Dedifferentiated amniotic fluid mesenchymal stem cell (primary cell): ENCODE measurements at regions not wholly inside any gene's neighbourhood (a gene's known extent, or its start where the extent isn't known, plus 50 kb on each side); places are given as distances from the start of the nearest gene placed in this dataset.

ENCODE experiments used
- DNase-seq: peaks from one replicate; pipeline ENCODE4 v3.0.0-alpha.2; 2016; ENCODE audit errors: extremely low spot score

DNA sequence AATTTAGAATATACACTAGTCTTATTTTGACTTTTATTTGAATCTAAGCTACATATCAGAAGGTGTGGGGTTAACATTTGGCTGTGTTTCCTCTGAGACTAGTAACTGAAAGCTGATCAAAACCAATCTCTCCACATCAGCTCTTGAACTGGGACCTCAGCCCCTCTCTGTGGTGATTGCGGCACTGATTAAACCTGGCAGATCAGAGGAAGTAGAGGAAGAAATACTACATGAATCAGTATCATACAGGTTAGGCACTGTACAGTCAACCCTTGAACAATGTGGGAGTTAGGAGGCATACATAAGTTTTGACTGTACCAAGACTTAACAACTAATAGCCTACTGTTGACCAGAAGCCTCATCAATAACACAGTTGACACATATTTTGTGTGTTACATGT is 122.5 kb upstream of the C1orf87 start:
- DNase-seq = no peak

DNA sequence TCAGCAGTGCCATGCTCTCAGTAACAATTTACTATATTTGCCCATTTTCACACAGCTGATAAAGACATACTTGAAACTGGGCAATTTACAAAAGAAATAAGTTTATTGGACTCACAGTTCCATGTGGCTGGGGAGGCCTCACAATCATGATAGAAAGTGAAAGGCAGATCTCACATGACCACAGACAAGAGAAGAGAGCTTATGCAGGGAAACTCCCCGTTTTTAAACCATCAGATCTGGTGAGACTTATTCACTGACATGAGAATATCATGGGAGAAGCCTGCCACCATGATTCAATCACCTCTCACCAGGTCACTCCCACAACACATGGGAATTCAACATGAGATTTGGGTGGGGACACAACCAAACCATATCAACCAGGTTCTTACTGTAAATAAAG is 112.1 kb upstream of the C1orf87 start:
- no peak for DNase-seq

DNA sequence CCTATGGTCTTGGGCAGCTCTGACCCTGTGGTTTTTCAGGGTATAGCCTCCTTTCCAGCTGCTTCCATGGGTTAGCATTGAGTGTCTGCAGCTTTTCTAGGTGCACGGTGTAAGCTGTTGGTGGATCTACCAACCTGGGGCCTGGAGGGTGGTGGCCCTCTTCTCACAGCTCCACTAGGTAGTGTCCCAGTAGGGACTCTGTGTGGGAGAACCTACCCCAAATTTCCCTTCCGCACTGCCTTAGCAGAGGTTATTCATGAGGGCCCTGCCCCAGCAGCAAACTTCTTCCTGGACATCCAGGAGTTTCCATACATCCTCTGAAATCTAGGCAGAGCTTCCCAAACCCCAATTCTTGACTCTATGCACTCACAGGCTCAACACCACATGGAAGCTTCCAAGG is 111.0 kb upstream of the C1orf87 start:
- no peak for DNase-seq

DNA sequence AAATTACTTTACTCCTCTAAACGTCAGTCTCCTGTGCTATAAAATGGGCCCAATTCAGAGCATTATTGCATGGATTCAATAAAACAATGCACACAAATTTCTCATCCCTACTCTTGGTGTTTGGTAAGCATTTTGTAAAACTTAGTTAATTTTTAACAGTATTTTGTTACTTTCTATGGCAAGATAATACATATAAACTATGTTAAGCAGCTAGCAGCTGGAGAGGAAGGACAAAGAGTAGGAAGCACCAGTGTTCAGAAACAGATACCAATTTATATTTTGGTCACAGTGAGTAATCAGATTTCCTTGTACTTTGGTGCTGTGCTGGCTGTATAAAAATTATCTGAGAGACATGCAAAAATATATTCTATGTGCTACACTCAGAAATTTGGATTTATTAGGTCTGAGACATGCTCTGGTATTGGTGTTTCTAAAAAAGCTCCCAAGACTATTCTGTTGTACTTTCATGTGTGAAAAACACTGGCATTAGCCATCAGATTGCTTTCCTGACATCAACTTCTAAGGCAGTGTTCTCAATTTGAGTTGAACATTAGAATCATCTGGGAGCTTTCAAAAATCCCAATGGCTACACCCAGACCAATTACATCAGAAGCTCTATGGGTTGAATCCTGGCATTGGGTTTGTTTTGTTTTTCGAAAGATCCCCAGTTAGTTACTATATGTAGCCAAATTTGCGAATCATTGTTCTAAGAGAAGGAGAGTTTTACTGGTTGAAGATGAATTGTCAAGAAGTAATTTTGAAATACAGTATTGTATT is 100.3 kb upstream of the C1orf87 start:
- DNase-seq = no peak

DNA sequence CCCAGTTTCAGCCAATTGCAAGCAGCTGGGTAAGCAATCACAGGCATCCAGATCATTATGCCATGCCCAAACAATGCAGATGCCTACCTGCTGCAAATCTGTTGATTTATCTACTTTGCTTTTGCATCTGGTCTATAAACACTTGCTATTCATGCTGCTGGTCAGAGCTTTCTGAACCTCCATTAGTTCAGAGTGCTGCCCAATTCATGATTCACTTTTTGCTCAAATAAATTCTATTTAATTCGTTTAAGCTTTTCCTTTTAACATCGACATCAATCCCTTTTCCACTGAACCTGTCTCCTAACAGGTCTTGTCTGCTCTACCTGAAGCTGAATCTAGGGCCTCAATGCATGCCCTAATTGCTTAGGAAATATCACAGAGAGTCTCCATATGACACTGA is 99.4 kb upstream of the C1orf87 start:
- DNase-seq = no peak

DNA sequence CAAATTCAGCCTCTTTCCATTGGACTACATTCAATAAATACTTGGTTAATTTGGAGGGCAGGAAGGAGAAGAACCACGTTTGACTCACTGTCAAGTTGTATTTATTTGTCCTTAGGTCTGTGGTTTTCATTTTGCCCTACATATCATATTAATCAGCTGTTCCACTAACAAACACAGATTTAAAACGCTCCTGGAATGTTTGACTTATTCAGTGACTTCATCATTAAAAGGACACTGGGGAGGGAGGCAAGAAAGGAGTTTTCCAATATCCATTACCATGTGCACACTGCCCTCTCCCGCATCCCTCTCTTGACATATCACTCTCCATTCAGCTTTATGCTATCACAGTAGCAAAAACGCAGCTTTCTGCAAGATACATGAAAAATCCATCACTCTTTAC is 98.2 kb upstream of the C1orf87 start:
- DNase-seq = peak; percentile 84

DNA sequence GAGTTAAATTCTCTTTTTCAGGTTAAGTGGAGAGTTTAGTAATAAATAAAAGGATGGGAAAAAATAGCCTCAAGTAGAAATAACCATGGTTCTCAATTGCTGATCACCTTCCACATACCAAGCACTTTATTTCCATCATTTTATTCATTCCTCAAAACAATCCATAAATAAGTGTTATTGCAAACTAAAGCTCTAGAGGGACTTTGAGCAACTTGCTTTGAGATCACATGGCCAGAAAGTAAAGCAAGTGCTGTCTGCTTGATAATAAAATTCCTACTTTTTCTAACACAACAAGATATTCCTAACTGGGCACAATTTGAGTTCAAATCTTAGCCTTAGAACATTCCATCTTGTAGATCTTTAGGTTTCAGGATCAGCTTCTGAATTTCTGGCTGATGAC is 97.1 kb upstream of the C1orf87 start:
- no peak for DNase-seq

DNA sequence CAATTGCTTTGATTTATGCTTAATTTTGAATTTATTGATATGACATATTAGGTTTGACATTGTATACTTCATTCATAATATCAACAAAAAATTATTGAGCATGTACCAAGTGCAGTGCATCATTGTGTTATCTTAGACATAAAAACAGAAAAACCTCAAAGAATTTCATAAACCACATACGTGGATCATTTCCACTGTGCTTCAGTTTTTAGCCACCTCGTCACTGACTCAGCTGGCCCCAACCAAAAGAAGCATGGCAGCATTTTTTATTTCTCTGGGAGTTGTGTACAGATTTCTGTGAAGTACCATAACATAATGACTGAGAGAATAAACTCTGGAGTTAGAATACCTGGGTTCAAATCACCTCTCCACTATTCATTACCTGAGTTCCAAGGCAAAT is 95.6 kb upstream of the C1orf87 start:
- DNase-seq = no peak

DNA sequence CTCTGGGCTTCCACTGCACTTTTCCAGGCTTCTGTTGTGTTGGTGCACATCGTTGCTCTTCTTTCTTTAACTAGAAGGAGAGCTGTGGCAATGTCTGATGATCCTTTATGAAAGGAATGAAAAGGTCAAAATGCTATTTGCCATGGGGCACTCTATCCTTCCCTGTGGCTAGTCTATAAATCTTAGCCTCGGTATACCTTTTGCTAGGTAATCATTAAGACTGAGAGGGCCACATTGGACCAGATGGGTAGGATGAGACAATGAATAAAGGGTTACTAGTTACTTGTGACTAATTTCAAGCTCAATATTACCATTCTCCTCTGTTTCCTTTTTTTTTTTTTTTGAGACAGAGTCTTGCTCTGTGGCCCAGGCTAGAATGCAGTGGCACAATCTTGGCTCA is 89.4 kb upstream of the C1orf87 start:
- no peak for DNase-seq

DNA sequence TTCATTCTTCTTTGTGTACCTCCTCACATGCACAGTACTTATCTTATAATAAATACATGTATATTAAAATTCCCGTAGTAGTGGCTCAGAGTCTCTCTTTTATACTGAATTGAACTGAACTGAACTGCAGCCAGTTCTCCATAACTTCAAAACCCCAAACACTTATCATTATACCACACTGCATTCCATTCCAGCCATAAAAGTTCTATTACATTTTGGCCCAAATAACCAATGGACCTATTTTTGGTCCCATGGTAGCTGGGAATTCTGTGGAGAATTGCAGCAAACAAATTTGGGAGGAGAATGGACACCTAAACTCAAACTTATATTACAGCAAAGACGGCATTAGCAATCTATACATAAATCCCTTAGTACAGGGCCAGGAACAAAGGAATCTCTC is 86.6 kb upstream of the C1orf87 start:
- no peak for DNase-seq

DNA sequence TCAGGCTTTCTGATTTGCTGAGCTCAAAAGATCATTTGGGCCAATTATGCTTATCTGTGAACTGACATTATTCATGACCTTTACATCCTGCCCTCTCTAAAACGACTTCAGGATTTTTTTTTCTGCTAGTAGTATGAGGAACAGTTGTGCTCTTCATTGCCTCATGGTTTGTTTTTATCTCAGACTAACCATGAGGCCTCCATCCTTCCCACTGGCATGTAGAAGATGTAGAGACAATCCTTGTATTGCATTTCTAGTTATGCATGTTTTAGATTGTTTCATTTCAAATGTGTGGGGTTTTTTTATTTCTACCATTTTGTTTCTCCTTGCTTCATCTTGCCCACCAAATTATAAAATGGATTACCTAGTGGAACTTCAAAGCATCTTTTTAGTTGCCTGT is 82.8 kb upstream of the C1orf87 start:
- no peak for DNase-seq

DNA sequence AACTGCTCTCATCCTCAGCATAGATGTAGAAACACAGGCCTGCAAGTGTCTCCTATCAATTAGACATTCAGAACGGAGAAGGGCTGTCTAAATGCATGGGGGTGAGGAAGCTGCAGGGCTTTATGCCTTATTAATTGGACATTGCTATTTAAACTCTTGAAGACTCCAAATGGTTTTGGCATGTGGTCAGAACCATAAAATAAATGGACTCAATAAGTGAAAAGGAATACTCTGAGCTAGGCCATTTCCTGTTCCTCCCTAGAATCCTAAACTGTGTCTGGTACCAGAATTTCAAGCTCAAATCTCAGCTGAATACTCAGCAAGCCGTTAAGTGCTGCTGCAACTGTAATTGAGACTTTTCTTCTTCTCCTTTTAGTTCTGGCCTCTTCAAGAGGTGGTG is 80.4 kb upstream of the C1orf87 start:
- no peak for DNase-seq

DNA sequence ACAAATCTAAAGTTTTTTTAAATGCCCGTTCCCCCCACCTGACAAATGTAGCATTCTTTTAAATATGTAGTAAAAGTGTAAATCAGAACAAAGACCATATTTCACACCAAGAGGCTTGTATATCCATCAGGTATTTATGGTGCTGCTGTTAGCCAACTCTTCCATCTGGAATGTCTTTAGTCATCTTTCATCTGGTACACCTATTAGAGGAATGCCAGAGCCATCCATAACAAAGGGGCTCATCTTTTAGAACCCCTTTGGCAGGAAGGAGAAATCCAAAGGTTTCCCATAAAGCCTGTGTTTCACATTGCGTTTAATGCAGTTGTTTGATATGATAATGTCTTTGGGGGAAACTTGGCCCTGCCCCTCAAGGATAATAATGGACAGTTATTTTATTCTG is 79.3 kb upstream of the C1orf87 start:
- no peak for DNase-seq

DNA sequence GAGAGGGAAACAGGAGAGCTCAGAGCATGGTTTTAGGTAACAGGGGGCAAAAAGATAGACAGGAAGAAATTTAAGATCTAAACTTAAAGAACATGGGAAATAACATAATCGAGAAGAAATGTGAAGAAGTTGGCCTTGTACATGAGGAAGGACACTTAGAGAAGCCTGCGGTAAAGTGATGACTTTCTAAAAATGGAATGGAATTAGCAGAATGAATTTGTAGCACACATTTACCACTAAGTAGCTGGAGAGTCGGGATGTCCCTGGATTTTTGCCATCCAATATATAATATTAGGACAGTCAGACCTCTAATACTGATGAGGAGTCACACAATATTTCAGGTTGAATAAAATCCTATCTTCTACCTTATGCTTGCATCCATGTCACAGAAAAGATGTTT is 77.7 kb upstream of the C1orf87 start:
- no peak for DNase-seq

DNA sequence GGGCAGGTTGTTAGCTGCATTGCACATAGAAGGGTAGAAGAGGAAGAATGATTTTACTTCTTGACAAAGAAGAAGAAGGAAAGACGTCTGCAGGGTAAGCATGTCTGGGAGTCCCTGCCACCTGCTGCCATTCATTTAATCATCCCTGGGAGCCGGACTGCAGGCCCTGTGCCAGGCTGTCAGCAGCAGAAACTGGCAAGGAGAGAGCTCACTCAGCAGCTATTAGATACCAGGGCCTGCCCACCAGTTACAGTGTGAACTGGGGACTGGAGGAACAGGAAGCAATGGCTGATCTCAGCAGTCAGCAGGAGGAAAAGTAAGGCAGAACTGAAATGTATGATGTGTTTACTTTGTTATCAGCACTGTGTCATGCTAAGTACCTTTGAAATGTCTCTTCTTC is 75.7 kb upstream of the C1orf87 start:
- no peak for DNase-seq

DNA sequence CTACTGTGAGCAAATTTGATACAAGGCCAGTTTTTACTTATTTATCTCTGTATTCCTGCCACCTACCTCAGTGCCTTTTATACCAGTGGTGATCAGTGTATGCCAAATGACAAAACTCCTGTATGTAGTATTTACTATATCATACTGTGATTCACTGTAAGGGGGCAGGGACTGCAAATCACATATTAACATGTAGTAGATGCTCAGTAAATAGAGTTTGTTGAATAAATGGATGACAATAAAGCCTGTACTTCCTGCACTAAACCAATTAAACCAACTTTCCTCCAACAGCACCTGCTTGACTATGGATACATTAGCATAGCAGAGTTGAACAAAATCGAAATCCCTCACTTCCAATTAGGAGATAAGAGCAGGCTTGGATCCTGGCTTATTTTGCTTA is 73.3 kb upstream of the C1orf87 start:
- DNase-seq = no peak

DNA sequence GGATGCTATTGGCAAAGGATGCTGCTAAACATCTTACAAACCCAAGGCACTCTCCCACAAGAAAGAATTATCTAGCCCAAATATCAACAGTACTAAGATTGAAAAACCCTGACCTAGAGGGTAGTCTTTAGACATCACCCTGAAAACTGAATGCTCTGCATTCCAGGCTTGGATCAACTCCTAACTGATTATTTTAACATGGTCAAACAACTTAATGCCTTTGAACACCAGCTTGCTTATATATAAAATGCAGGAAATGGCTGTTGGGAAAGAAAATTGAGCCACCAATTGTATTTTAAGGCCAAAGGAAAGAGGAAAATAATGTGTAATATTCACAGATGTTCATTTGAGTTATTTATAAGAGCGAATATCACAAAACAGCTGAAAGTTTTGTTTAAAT is 72.2 kb upstream of the C1orf87 start:
- DNase-seq = no peak

DNA sequence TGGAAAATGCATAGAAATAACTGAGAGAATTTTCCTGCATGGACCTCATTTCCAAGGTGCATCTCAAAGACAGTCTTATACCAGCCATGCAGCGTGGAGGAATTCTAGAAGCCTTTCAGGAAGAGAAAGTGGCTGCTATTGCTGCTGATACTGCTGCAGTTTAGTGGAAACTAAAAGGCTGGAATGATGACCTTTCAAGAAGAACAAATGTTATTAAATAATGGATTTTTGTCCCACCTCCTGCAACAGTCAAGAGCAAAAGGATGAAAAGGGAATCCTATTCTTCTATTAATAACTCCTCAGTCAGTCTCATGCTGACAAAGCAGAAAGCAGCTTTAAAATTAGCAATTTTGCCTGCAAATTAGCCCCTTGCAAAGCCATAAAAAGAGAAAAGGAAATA is 68.2 kb upstream of the C1orf87 start:
- no peak for DNase-seq

DNA sequence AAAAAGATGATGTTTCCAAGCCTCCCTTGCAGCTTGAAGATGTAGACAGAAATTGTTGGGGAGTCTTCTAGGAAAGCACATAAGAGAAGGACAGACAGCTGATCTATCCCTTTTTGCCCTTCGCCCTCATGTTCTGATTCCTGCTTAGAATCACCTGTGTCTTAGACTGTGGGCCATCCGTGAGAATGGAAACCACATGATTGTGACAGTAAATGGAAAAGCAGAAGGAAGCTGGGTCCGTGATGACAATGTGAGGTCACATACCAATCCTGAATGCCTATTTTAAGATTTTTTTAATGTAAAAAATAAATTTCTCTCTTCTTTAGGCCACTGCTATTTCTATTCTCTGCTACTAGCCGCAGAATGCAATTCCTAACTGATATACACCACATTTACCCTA is 67.7 kb upstream of the C1orf87 start:
- no peak for DNase-seq

DNA sequence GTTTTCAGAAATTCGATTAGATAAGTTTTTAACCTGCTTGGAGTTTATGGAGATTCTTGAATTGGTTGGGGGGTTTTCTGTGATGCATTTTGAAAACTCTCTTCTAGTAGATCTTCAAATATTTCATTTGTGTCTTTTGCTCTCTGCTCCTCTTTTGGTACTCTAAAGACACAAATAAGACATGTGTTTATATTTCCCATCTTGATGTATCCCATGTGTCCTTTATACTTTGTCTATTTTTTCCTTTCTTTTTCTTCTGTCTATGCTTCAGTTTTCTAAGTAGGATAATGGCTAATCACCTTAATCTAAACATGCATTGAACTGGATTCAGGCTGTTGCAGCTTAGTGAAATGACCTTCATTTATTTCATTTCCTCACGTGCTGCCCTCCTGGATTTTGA is 63.8 kb upstream of the C1orf87 start:
- no peak for DNase-seq

DNA sequence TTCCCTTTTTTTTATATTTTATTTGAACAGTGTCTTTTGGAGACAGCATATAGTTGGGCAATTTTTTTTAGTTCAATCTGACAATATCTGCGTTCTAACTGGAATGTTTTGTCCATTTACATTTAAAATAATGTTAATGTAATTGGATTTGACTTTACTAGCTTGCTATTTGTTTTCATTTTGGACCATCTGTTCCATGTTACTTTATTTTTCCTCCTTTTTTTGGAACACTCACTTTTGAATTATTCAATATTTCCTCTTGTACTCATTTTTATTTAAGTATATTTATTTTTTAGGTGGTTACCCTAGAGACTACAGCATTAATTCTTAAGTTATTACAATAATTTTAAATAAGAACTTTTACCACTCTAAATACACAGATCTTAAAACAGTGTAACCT is 62.8 kb upstream of the C1orf87 start:
- no peak for DNase-seq

DNA sequence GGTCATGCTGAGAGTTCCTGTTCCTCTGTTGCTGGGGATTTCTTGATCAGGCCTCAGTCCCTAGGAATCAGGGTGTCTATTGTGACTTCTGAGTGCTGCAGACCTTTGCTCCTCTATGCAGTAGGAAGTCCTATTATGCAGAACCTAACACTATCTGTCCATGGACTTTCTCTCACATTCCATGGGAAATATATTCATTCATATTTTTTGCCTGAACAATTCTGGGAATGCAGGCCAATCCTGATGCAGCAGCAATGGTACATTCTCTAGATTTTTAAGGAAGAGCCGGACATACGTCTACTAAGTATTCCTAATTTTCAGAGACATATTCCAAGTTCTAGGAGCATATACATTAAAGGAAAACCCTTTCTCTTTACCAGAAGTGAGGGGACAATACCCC is 61.1 kb upstream of the C1orf87 start:
- no peak for DNase-seq

DNA sequence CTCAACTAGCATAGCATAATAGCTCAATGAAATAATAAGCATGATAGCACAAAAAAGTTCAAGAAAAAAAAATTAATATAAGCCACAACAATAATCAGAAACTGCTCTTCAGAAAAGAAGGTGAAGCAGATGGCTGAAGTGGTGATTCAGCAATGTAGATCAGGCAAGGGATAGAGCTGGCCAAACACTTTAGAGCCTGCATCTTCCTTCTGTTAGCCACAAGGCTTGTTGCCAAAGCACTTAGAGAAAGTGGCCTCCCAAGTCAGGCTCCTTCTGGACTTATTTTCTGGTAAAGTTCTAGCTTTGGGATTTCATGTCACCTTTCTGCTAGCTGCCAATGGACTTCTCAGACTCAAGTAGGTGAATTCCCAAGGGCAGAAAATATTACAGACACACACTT is 60.3 kb upstream of the C1orf87 start:
- DNase-seq = peak; percentile 32

DNA sequence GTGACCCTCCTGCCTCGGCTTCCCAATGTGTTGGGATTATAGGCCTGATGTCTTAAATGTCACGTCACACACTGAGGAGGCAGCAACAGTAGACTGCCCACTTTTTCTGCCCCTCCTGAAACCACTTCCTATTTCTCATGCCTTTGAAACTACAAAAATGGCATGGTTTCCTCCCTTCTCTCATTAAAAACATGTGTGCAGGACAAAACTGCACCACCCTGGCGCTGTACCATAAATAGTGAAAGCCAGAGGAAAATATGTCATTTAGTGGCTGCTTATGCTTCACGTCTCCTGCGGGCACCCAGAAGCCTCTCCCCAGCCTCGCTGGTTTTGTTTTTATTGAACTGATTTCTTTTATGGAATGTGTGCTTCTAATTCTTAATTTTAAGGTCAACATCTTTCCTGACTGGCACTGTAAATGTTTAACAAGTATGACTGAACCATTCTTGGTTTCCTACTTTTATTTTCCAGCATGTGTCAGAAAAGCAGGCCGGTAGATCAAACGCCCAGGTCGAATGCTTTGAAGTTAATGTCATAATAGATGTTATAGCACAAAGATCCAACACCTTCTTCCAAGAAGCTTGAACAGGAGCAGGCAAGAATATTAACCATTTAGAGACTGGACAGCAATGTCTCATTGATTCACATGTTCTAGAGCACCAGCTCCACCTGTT is 59.6 kb upstream of the C1orf87 start:
- DNase-seq = peak; percentile 95
